Heart left ventricle (tissue), 16 donors: ENCODE measurements at regions not wholly inside any gene's neighbourhood (a gene's known extent, or its start where the extent isn't known, plus 50 kb on each side); places are given as distances from the start of the nearest gene placed in this dataset.
"Not testable (repeated sequence)": the region's sequence is repeated elsewhere in the genome, so short reads cannot be mapped to it uniquely, and the experiment has no call there.

Experiments
- ATAC-seq, 4 donors: fragments of 200-7000 bp; cut with Tn5 transposase; one replicate each; pipeline ENCODE4 v1.9.1; 2020 to 2022; ENCODE audit warnings: moderate library complexity in 4 of 4, mild to moderate bottlenecking in 3 of 4, moderate number of reproducible peaks in 1 of 4
- DNase-seq, 5 donors: peaks; one replicate each; pipeline ENCODE4 v3.0.0-alpha.2; 2020
- H3K27ac ChIP-seq, 12 donors: fragments of 200-600 bp; sonication (generic) in 4 of 12; one replicate each; pipeline versions ENCODE4 v1.5.0 to v1.8.0; 2016 to 2022; ENCODE audit warnings: mild to moderate bottlenecking in 2 of 12
- H3K27me3 ChIP-seq, 9 donors: fragments of 200-600 bp; sonication (generic) in 2 of 9; one replicate each; pipeline versions ENCODE4 v1.5.1 to v1.8.0; 2016 to 2022; ENCODE audit warnings: mild to moderate bottlenecking in 3 of 9
- H3K36me3 ChIP-seq, 9 donors: fragments of 200-600 bp; sonication (generic) in 2 of 9; one replicate each; pipeline versions ENCODE4 v1.5.0 to v1.8.0; 2018 to 2022; ENCODE audit warnings: mild to moderate bottlenecking in 2 of 9
- H3K4me1 ChIP-seq, 12 donors: fragments of 200-600 bp; sonication (generic) in 4 of 12; one replicate each; pipeline versions ENCODE4 v1.5.0 to v1.8.0; 2016 to 2022; ENCODE audit warnings: mild to moderate bottlenecking in 3 of 12
- H3K4me3 ChIP-seq, 12 donors: fragments of 200-600 bp; sonication (generic) in 4 of 12; one replicate each; pipeline versions ENCODE4 v1.5.0 to v1.8.0; 2017 to 2022; ENCODE audit warnings: mild to moderate bottlenecking in 9 of 12, moderate library complexity in 4 of 12
- H3K9me3 ChIP-seq, 12 donors: fragments of 200-600 bp; sonication (generic) in 4 of 12; one replicate each; pipeline versions ENCODE4 v1.5.0 to v1.8.0; 2016 to 2022; ENCODE audit warnings: mild to moderate bottlenecking in 1 of 12
- CTCF ChIP-seq, 12 donors: fragments of 200-600 bp; sonication (generic) in 4 of 12; IDR thresholded peaks; one replicate each; pipeline versions ENCODE4 v1.5.0 to v1.8.0; 2018 to 2022; ENCODE audit warnings: antibody characterized with exemption in 12 of 12, mild to moderate bottlenecking in 5 of 12
- POLR2A ChIP-seq, 2 donors: fragments of 450-650 bp; IDR thresholded peaks; one replicate each; pipeline ENCODE4 v1.6.1; 2017; ENCODE audit warnings: antibody characterized with exemption in 2 of 2, mild to moderate bottlenecking in 2 of 2, moderate library complexity in 2 of 2
- WGBS, 4 donors: extraction: QIAGEN DNeasy Blood & Tissue Kit in 2 of 4; methylation state at CpG; one replicate each; pipeline versions ENCODE4 v1.1.5 to v1.1.7; 2013 to 2018; 5-methylcytosine and 5-hydroxymethylcytosine counted together
- intact Hi-C, 10 donors: fragments of 100-400 bp; cut with DNase I; formaldehyde crosslinking; loops; one replicate each; pipeline versions ENCODE4 v1.11.1 to v1.14.2; 2022
- donor health status: ischemic (EF 13 %, LVEDD 7.1; RV severe dilation, severe dysfunction).
- donor health status: healthy with polysubstance abuse.
- donor health status: DM: no; HTN: yes; CAD: no.
- donor health status: DM: no; HTN: no; CAD: no.
- donor health status: ischemic (EF 25% LVEDD 6.9; RV normal size, moderate dysfunction).
- donor health status: ischemic (EF 25% LVEDD 5.7; RV mildly dilated, moderate dysfunction).
- donor health status: healthy.
- donor health status: DM: yes; HTN: yes; CAD: no.
- donor health status: ischemic (EF 35%, LVEDD 5.7; RV mildly dilated, moderate dysfunction).
- donor health status: nonischemic (EF 11% LVEDD 7.7; RV severe dilation, severe dysfunction).
- donor health status: DM: yes; HTN: yes; CAD: no.
- donor health status: PGD.
- donor health status: ischemic (EF 29% LVEDD 5.4; RV normal size, mild dysfunction).
- donor health status: nonischemic (EF 23%, LVEDD 6.1; RV moderate dilation, normal function).

GRCh38 chr3:139123377-139124095 is 78.8 kb upstream of the PRR23C start:
- no peaks in the 10 kb centered on the region for H3K4me1 ChIP-seq
- no peaks in the 10 kb centered on the region for H3K9me3 ChIP-seq
- ATAC-seq (no peak), DNase-seq (no peak)
- no peak overlapping the region for H3K27ac ChIP-seq
- intact Hi-C loops: no loop called here
- WGBS, 4 donors: 67 to 75% (median 69%) methylated on average over 10 of the region's 10 CpGs
- H3K27me3 ChIP-seq: no peaks in the 10 kb centered on the region
- H3K36me3 ChIP-seq: no peaks in the 10 kb centered on the region
- H3K4me3 ChIP-seq: no peak overlapping the region
- no peak for TF ChIP-seq CTCF (IDR thresholded peaks at IDR 0.05)
- TF ChIP-seq POLR2A (IDR thresholded peaks at IDR 0.05): no peak

- ATAC-seq (no peak), DNase-seq (no peak)
- H3K4me3 ChIP-seq: no peak overlapping the region
- H3K4me1 ChIP-seq: no peaks in the 10 kb centered on the region
- no peak overlapping the region for H3K27ac ChIP-seq
- no peaks in the 10 kb centered on the region for H3K36me3 ChIP-seq
- no peaks in the 10 kb centered on the region for H3K27me3 ChIP-seq
- no peaks in the 10 kb centered on the region for H3K9me3 ChIP-seq
- intact Hi-C loops: no loop called here
- 69 to 83% (median 76%) methylated on average over 2 of the region's 2 CpGs for WGBS, 4 donors
- no peak for TF ChIP-seq CTCF (IDR thresholded peaks at IDR 0.05)
- TF ChIP-seq POLR2A (IDR thresholded peaks at IDR 0.05): no peak
Observed at GRCh38 chr3:139124197-139124596, 79.5 kb upstream of the PRR23C start.

- Histone ChIP-seq H3K27ac (no peak overlapping the region), H3K4me3 (no peak overlapping the region), H3K36me3 (no peaks in the 10 kb centered on the region), H3K27me3 (no peaks in the 10 kb centered on the region), H3K9me3 (no peaks in the 10 kb centered on the region), H3K4me1 (no peaks in the 10 kb centered on the region)
- WGBS, 4 donors: 85 to 92% (median 89%) methylated on average over 1 of the region's 1 CpG
- ATAC-seq (no peak), DNase-seq (no peak)
- intact Hi-C loops: no loop called here
- TF ChIP-seq CTCF (IDR thresholded peaks at IDR 0.05) (no peak), POLR2A (IDR thresholded peaks at IDR 0.05) (no peak)
Observed at GRCh38 chr3:139127101-139127500, 82.4 kb upstream of the PRR23C start.

- 87 to 95% (median 93%) methylated on average over 12 of the region's 12 CpGs for WGBS, 4 donors
- H3K4me3 ChIP-seq, H3K36me3 ChIP-seq, H3K9me3 ChIP-seq, H3K27me3 ChIP-seq, intact Hi-C loops, H3K4me1 ChIP-seq, DNase-seq, H3K27ac ChIP-seq, ATAC-seq: not testable (repeated sequence)
Observed at GRCh38 chr3:139127629-139128028, 82.9 kb upstream of the PRR23C start.

- DNase-seq (no peak), ATAC-seq (no peak)
- Histone ChIP-seq H3K27me3 (no peaks in the 10 kb centered on the region), H3K4me3 (no peak overlapping the region), H3K9me3 (no peaks in the 10 kb centered on the region), H3K27ac (no peak overlapping the region), H3K36me3 (no peaks in the 10 kb centered on the region), H3K4me1 (no peaks in the 10 kb centered on the region)
- TF ChIP-seq CTCF (IDR thresholded peaks at IDR 0.05) (no peak), POLR2A (IDR thresholded peaks at IDR 0.05) (no peak)
- intact Hi-C loops: no loop called here
- 81 to 94% (median 90%) methylated on average over 2 of the region's 2 CpGs for WGBS, 4 donors
Observed at GRCh38 chr3:139128803-139129202, 84.1 kb upstream of the PRR23C start.
